Mesendoderm (in vitro differentiated cells): ENCODE measurements at regions not wholly inside any gene's neighbourhood (a gene's known extent, or its start where the extent isn't known, plus 50 kb on each side); places are given as distances from the start of the nearest gene placed in this dataset.
"Not testable (repeated sequence)": the region's sequence is repeated elsewhere in the genome, so short reads cannot be mapped to it uniquely, and the experiment has no call there.

ENCODE experiments used
- DNase-seq: peaks from one replicate; pipeline ENCODE4 v3.0.0; 2013
- H2AK5ac ChIP-seq: 2 replicates; pipeline ENCODE4 v1.6.1; 2013; ENCODE audit warnings: low read length, inconsistent platforms
- H2BK120ac ChIP-seq: 2 replicates; pipeline ENCODE4 v1.6.1; 2013; ENCODE audit warnings: low read depth, mild to moderate bottlenecking, low read length, moderate library complexity, mixed read lengths
- H2BK15ac ChIP-seq: replicated peaks from 2 replicates; pipeline ENCODE4 v1.6.1; 2013; ENCODE audit warnings: low read depth, mild to moderate bottlenecking, moderate library complexity
- H2BK5ac ChIP-seq: 2 replicates; pipeline ENCODE4 v1.6.1; 2013; ENCODE audit warnings: low read length, inconsistent platforms
- H3K18ac ChIP-seq: 2 replicates; pipeline ENCODE4 v1.6.1; 2013; ENCODE audit warnings: mild to moderate bottlenecking, low read length, mixed read lengths
- H3K23ac ChIP-seq: one replicate; pipeline ENCODE4 v1.6.1; 2013; ENCODE audit warnings: low read length
- H3K27ac ChIP-seq: 2 replicates; pipeline ENCODE4 v1.5.1; 2013; ENCODE audit warnings: low read depth, mild to moderate bottlenecking, inconsistent platforms, low read length, moderate library complexity
- H3K27me3 ChIP-seq: 2 replicates; pipeline ENCODE4 v1.6.1; 2013; ENCODE audit warnings: low read length, control low read depth, mild to moderate bottlenecking, inconsistent platforms; ENCODE audit not compliant: insufficient read depth, poor library complexity
- H3K36me3 ChIP-seq: 2 replicates; pipeline ENCODE4 v1.6.1; 2013; ENCODE audit warnings: low read length, inconsistent platforms; ENCODE audit not compliant: control insufficient read depth, insufficient read depth
- H3K4ac ChIP-seq: one replicate; pipeline ENCODE4 v1.6.1; 2013; ENCODE audit warnings: low read depth, mild to moderate bottlenecking, low read length, moderate library complexity
- H3K4me1 ChIP-seq: 2 replicates; pipeline ENCODE4 v1.6.1; 2013; ENCODE audit warnings: low read depth, low read length, inconsistent platforms; ENCODE audit not compliant: control insufficient read depth
- H3K4me2 ChIP-seq: 2 replicates; pipeline ENCODE4 v1.6.1; 2013; ENCODE audit warnings: low read length
- H3K4me3 ChIP-seq: 2 replicates; pipeline ENCODE4 v1.5.1; 2013; ENCODE audit warnings: mild to moderate bottlenecking, low read length
- H3K56ac ChIP-seq: one replicate; pipeline ENCODE4 v1.6.1; 2013; ENCODE audit warnings: low read length
- H3K79me1 ChIP-seq: 2 replicates; pipeline ENCODE4 v1.6.1; 2013; ENCODE audit warnings: low read length, inconsistent platforms
- H3K79me2 ChIP-seq: 2 replicates; pipeline ENCODE4 v1.6.1; 2013; ENCODE audit warnings: mild to moderate bottlenecking, low read length; ENCODE audit not compliant: control insufficient read depth, insufficient read depth
- H3K9ac ChIP-seq: 2 replicates; pipeline ENCODE4 v1.6.1; 2013; ENCODE audit warnings: low read length, inconsistent platforms
- H4K5ac ChIP-seq: one replicate; pipeline ENCODE4 v1.6.1; 2013; ENCODE audit warnings: low read length
- H4K8ac ChIP-seq: one replicate; pipeline ENCODE4 v1.6.1; 2013; ENCODE audit warnings: low read depth, mild to moderate bottlenecking, control low read depth, low read length, moderate library complexity
- WGBS: extraction: QIAGEN DNeasy Blood & Tissue Kit; methylation state at CpG from one replicate; pipeline ENCODE4 v1.1.7; 2013; ENCODE audit warnings: low lambda C conversion rate, missing lambda C conversion rate; ENCODE audit not compliant: insufficient coverage; ENCODE audit errors: extremely low coverage; 5-methylcytosine and 5-hydroxymethylcytosine counted together

GRCh38 chr6:163751032-163751525, 336.6 kb downstream of the QKI start:
- H3K56ac ChIP-seq, result no peak overlapping the region
- H3K36me3 ChIP-seq, result no peaks in the 10 kb centered on the region
- no peaks in the 10 kb centered on the region for H3K4me1 ChIP-seq
- no peaks in the 10 kb centered on the region for H3K27me3 ChIP-seq
- H3K4me3 ChIP-seq, result no peak overlapping the region
- no peak overlapping the region for H4K8ac ChIP-seq
- no peak overlapping the region for H2BK15ac ChIP-seq
- no peak overlapping the region for H2BK120ac ChIP-seq
- H3K27ac ChIP-seq, result no peak overlapping the region
- H2BK5ac ChIP-seq, result no peak overlapping the region
- no peak overlapping the region for H4K5ac ChIP-seq
- no peak overlapping the region for H3K4me2 ChIP-seq
- no peak overlapping the region for H3K4ac ChIP-seq
- no peak overlapping the region for H3K18ac ChIP-seq
- H3K9ac ChIP-seq, result no peak overlapping the region
- no CpG with 5 or more reads among the region's 18 CpGs for WGBS
- no peaks in the 10 kb centered on the region for H3K79me2 ChIP-seq
- no peak overlapping the region for H3K23ac ChIP-seq
- DNase-seq, result no peak
- H2AK5ac ChIP-seq, result no peak overlapping the region
- H3K79me1 ChIP-seq, result no peaks in the 10 kb centered on the region

DNA sequence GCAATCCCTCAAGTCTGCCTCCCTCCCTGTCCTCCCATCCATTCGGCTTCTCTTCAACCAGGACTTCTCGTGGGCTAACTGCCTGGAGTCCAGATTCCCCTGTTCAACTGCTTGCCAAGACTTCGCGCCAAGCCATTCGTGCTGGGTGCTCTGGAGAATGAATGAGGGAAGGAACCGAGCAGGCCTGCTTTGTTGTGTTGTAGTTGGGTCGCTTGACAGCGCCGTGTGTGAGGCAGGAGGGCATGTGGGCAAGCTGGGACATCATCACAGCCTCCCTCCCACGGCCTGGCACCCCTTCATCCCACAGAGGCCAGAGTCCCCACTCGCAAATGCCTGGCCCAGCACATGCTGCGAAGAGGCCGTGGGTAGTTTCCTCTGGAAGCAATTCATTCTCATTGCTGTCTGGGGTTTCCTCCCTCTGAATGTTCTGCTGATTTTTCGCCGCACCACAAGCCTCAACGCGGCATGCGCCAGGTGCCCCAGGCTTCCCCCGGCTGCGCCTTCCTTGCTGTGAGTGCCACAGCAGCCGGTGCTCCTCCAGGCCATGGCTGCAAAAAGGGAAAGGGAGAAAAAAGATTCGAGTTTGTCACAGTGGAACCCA, 336.0 kb downstream of the QKI start:
- Histone ChIP-seq H3K4me2 (no peak overlapping the region), H2BK5ac (no peak overlapping the region), H3K4me1 (no peaks in the 10 kb centered on the region), H4K5ac (no peak overlapping the region), H3K79me1 (no peaks in the 10 kb centered on the region), H2AK5ac (no peak overlapping the region), H3K36me3 (no peaks in the 10 kb centered on the region), H4K8ac (no peak overlapping the region), H3K4me3 (no peak overlapping the region), H3K79me2 (no peaks in the 10 kb centered on the region), H2BK15ac (no peak overlapping the region), H3K4ac (no peak overlapping the region), H3K23ac (no peak overlapping the region), H3K9ac (no peak overlapping the region), H2BK120ac (no peak overlapping the region), H3K27ac (no peak overlapping the region), H3K18ac (no peak overlapping the region), H3K56ac (no peak overlapping the region), H3K27me3 (no peaks in the 10 kb centered on the region)
- WGBS, result no CpG with 5 or more reads among the region's 22 CpGs
- DNase-seq, result no peak

- no peak overlapping the region for H3K4me3 ChIP-seq
- no peak overlapping the region for H4K5ac ChIP-seq
- H2BK5ac ChIP-seq, result no peak overlapping the region
- no CpG with 5 or more reads among the region's 15 CpGs for WGBS
- H3K4me2 ChIP-seq, result no peak overlapping the region
- H3K18ac ChIP-seq, result no peak overlapping the region
- H3K56ac ChIP-seq, result no peak overlapping the region
- no peaks in the 10 kb centered on the region for H3K79me1 ChIP-seq
- H3K9ac ChIP-seq, result no peak overlapping the region
- H3K23ac ChIP-seq, result peak overlapping the region; percentile 24
- DNase-seq, result no peak
- H2BK15ac ChIP-seq, result no peak overlapping the region
- no peak overlapping the region for H2BK120ac ChIP-seq
- H3K27me3 ChIP-seq, result no peaks in the 10 kb centered on the region
- no peak overlapping the region for H3K4ac ChIP-seq
- H3K36me3 ChIP-seq, result no peaks in the 10 kb centered on the region
- H3K27ac ChIP-seq, result no peak overlapping the region
- no peaks in the 10 kb centered on the region for H3K4me1 ChIP-seq
- no peaks in the 10 kb centered on the region for H3K79me2 ChIP-seq
- H2AK5ac ChIP-seq, result no peak overlapping the region
- H4K8ac ChIP-seq, result no peak overlapping the region
Measured at GRCh38 chr6:163748886-163749285, 334.4 kb downstream of the QKI start.

DNA sequence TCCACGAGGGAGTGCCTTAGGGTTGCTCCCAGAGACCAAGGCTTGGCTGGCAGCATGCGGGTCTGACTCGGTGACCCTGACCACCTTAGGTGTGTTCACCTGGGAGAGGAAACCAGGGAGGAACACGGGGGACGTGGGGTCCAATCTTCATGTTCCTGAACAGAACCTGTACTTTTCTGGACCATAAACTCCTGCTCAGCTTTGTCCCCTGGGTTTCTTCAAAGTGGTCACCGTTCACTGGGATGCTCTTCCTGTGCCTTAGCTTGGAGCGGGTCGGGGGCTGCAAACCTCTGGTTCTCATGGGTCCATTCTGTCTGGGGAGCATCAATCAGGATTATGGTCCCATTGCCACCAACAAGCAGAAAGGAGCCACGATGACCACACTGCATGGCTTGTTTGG, 333.5 kb downstream of the QKI start:
- WGBS, result no CpG with 5 or more reads among the region's 9 CpGs
- no peak overlapping the region for H2BK15ac ChIP-seq
- no peak overlapping the region for H4K5ac ChIP-seq
- no peak overlapping the region for H2BK120ac ChIP-seq
- no peak overlapping the region for H3K4ac ChIP-seq
- H4K8ac ChIP-seq, result no peak overlapping the region
- H3K4me3 ChIP-seq, result no peak overlapping the region
- H3K23ac ChIP-seq, result no peak overlapping the region
- no peaks in the 10 kb centered on the region for H3K4me1 ChIP-seq
- H3K18ac ChIP-seq, result no peak overlapping the region
- DNase-seq, result no peak
- H3K36me3 ChIP-seq, result no peaks in the 10 kb centered on the region
- no peak overlapping the region for H3K9ac ChIP-seq
- no peak overlapping the region for H3K27ac ChIP-seq
- H2AK5ac ChIP-seq, result no peak overlapping the region
- H2BK5ac ChIP-seq, result no peak overlapping the region
- no peaks in the 10 kb centered on the region for H3K79me1 ChIP-seq
- H3K27me3 ChIP-seq, result no peaks in the 10 kb centered on the region
- no peak overlapping the region for H3K56ac ChIP-seq
- H3K4me2 ChIP-seq, result no peak overlapping the region
- H3K79me2 ChIP-seq, result no peaks in the 10 kb centered on the region

- not testable (repeated sequence) for H2AK5ac ChIP-seq, H3K79me2 ChIP-seq, H3K27me3 ChIP-seq, H3K9ac ChIP-seq, H4K5ac ChIP-seq, H3K4ac ChIP-seq, H3K4me3 ChIP-seq, H2BK120ac ChIP-seq, H3K56ac ChIP-seq, H3K79me1 ChIP-seq, DNase-seq, H2BK5ac ChIP-seq, H3K4me1 ChIP-seq, H3K36me3 ChIP-seq, H2BK15ac ChIP-seq, H3K23ac ChIP-seq, H3K27ac ChIP-seq, H3K18ac ChIP-seq, H3K4me2 ChIP-seq, H4K8ac ChIP-seq
- whole genome bisulfite sequencing, result no CpG with 5 or more reads among the region's 5 CpGs
Measured at GRCh38 chr6:163747058-163747457, 332.5 kb downstream of the QKI start.
